ENCODE measurements at regions not wholly inside any gene's neighbourhood (a gene's known extent, or its start where the extent isn't known, plus 50 kb on each side); places are given as distances from the start of the nearest gene placed in this dataset.
"Not testable (repeated sequence)": the region's sequence is repeated elsewhere in the genome, so short reads cannot be mapped to it uniquely, and the experiment has no call there.

DNA sequence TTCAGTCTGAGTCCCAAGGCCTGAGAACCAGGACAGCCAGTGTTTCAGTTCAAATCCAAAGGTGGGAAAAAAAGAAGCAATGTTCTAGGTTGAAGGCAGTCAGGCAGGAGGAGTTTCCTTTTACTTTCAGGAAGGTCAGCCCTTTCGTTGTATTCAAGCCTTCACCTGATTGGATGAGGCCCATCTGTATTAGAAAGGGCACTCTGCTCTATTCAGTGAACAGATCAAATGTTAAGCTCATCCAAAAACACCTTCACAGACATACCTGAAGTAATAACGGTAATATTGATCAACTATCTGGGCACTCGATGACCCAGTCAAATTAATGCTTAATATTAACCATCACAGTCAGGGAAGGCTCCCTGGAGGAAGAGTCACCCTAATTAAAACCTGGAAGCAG lies 60.9 kb downstream of the IRX5 start:
- Histone ChIP-seq H3K27me3 (ENCODE audit: control insufficient read depth in 2 of 2, insufficient read depth in 2 of 2, low read length in 2 of 2) (no peaks in the 10 kb centered on the region), H4K20me1 (replicated peaks; ENCODE audit: control insufficient read depth, extremely low read depth, insufficient read depth, low read length) (no peaks in the 10 kb centered on the region), H3K27ac (ENCODE audit: insufficient read depth, low read depth, low read length) (no peak overlapping the region), H3K4me1 (ENCODE audit: control insufficient read depth, extremely low read depth, insufficient read depth, low read length) (no peaks in the 10 kb centered on the region), H3K36me3 (ENCODE audit: control insufficient read depth in 2 of 2, extremely low read depth in 1 of 2, insufficient read depth in 2 of 2, low read length in 2 of 2) (no peaks in the 10 kb centered on the region), H3K9ac (replicated peaks; ENCODE audit: extremely low read depth, insufficient read depth, low read length) (no peak overlapping the region), H3K79me2 (ENCODE audit: control insufficient read depth, insufficient read depth, low read length) (no peaks in the 10 kb centered on the region), H3K4me3 (replicated peaks in 1 of 3; ENCODE audit: insufficient read depth in 1 of 3, low read depth in 1 of 3, low read length in 3 of 3) (no peak overlapping the region), H3K9me3 (replicated peaks; ENCODE audit: control insufficient read depth, insufficient read depth, low read length) (no peaks in the 10 kb centered on the region), H3K4me2 (ENCODE audit: insufficient read depth, low read length) (no peak overlapping the region), H2AFZ (ENCODE audit: low read depth, low read length) (no peak overlapping the region), H3K9me1 (replicated peaks; ENCODE audit: control insufficient read depth, extremely low read depth, insufficient read depth, low read length) (no peaks in the 10 kb centered on the region)
- dilution Hi-C loops (cut with MboI; ENCODE audit: extremely low pct_ligation_motif_present, low sequenced_read_pairs), result no loop called here
- no peak for DNase-seq (ENCODE audit: low read depth, low spot score)
- TF ChIP-seq JUN (IDR thresholded peaks at IDR 0.05; ENCODE audit: borderline replicate concordance, insufficient read depth, insufficient read length, low read depth), result no peak
- TF ChIP-seq POLR2AphosphoS5 (IDR thresholded peaks at IDR 0.05; ENCODE audit: insufficient read depth, low read depth, low read length), result no peak
- no peak for TF ChIP-seq MYC (IDR thresholded peaks at IDR 0.05; ENCODE audit: low read depth, low read length)
- TF ChIP-seq, protein P1, sequence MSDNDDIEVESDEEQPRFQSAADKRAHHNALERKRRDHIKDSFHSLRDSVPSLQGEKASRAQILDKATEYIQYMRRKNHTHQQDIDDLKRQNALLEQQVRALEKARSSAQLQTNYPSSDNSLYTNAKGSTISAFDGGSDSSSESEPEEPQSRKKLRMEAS (IDR thresholded peaks at IDR 0.05; ENCODE audit: insufficient read depth, insufficient read length), result no peak
- TF ChIP-seq EZH2 (IDR thresholded peaks at IDR 0.05; ENCODE audit: borderline replicate concordance, low read depth, low read length, severe bottlenecking), result no peak
- no peak for TF ChIP-seq FOS (IDR thresholded peaks at IDR 0.05; ENCODE audit: borderline replicate concordance, insufficient read depth, low read length)
- no peak for TF ChIP-seq POLR2A (IDR thresholded peaks at IDR 0.05; ENCODE audit: low read depth, low read length)
- TF ChIP-seq, protein P2, sequence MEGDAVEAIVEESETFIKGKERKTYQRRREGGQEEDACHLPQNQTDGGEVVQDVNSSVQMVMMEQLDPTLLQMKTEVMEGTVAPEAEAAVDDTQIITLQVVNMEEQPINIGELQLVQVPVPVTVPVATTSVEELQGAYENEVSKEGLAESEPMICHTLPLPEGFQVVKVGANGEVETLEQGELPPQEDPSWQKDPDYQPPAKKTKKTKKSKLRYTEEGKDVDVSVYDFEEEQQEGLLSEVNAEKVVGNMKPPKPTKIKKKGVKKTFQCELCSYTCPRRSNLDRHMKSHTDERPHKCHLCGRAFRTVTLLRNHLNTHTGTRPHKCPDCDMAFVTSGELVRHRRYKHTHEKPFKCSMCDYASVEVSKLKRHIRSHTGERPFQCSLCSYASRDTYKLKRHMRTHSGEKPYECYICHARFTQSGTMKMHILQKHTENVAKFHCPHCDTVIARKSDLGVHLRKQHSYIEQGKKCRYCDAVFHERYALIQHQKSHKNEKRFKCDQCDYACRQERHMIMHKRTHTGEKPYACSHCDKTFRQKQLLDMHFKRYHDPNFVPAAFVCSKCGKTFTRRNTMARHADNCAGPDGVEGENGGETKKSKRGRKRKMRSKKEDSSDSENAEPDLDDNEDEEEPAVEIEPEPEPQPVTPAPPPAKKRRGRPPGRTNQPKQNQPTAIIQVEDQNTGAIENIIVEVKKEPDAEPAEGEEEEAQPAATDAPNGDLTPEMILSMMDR (IDR thresholded peaks at IDR 0.05; ENCODE audit: extremely low read depth in 1 of 2, insufficient read depth in 1 of 2, low read depth in 1 of 2, low read length in 2 of 2), result no peak
- TF ChIP-seq GATA2 (IDR thresholded peaks at IDR 0.05; ENCODE audit: insufficient read depth, insufficient read length, low read depth, low read length), result no peak
- ChIA-PET CTCF (no interaction called here), POLR2A (no interaction called here)
- intact Hi-C loops (cut with micrococcal nuclease), result no loop called here
- no TSS peak for BruUV-seq (replicated peaks)
- no peak for FAIRE-seq

DNA sequence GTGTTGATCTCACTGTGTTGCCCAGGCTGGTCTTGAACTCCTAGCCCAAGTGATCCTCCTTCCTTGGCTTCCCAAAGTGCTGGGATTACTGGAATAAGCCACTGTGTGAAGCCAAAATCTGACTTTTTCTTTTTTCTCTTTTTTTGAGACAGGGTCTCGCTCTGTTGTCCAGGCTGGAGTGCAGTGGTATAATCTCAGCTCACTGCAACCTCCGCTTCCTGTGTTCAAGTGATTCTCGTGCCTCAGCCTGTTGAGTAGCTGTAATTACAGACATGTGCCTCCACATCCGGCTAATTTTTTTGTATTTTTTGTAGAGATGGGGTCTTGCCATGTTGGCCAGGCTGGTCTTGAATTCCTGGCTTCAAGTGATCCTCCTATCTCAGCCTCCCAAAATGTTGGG lies 61.3 kb downstream of the IRX5 start:
- H3K9me1 ChIP-seq (replicated peaks; ENCODE audit: control insufficient read depth, extremely low read depth, insufficient read depth, low read length); DNase-seq (ENCODE audit: low read depth, low spot score); H2AFZ ChIP-seq (ENCODE audit: low read depth, low read length); intact Hi-C loops (cut with micrococcal nuclease); H3K4me1 ChIP-seq (ENCODE audit: control insufficient read depth, extremely low read depth, insufficient read depth, low read length); FAIRE-seq; H3K27me3 ChIP-seq (ENCODE audit: control insufficient read depth in 2 of 2, insufficient read depth in 2 of 2, low read length in 2 of 2); H3K4me3 ChIP-seq (replicated peaks in 1 of 3; ENCODE audit: insufficient read depth in 1 of 3, low read depth in 1 of 3, low read length in 3 of 3); H3K4me2 ChIP-seq (ENCODE audit: insufficient read depth, low read length); BruUV-seq (replicated peaks); H3K9ac ChIP-seq (replicated peaks; ENCODE audit: extremely low read depth, insufficient read depth, low read length); H3K79me2 ChIP-seq (ENCODE audit: control insufficient read depth, insufficient read depth, low read length); H3K9me3 ChIP-seq (replicated peaks; ENCODE audit: control insufficient read depth, insufficient read depth, low read length); H3K27ac ChIP-seq (ENCODE audit: insufficient read depth, low read depth, low read length); dilution Hi-C loops (cut with MboI; ENCODE audit: extremely low pct_ligation_motif_present, low sequenced_read_pairs); POLR2A ChIA-PET; H4K20me1 ChIP-seq (replicated peaks; ENCODE audit: control insufficient read depth, extremely low read depth, insufficient read depth, low read length); H3K36me3 ChIP-seq (ENCODE audit: control insufficient read depth in 2 of 2, extremely low read depth in 1 of 2, insufficient read depth in 2 of 2, low read length in 2 of 2); CTCF ChIA-PET: not testable (repeated sequence)

Measured in endothelial cell of umbilical vein (primary cell).